ENCODE measurements at regions not wholly inside any gene's neighbourhood (a gene's known extent, or its start where the extent isn't known, plus 50 kb on each side); places are given as distances from the start of the nearest gene placed in this dataset.

- Histone ChIP-seq H3K36me3 (ENCODE audit: control insufficient read depth in 4 of 4, insufficient read depth in 4 of 4, low read length in 4 of 4) (no peaks in the 10 kb centered on the region), H3K9me3 (ENCODE audit: control insufficient read depth in 4 of 4, insufficient read depth in 3 of 4, low read length in 3 of 4) (peaks cover 0 to 6% (median 3%) of the 10 kb centered on the region in 4 donors), H3K4me3 (no peak overlapping the region), H3K4me1 (ENCODE audit: control insufficient read depth in 5 of 5, insufficient read depth in 5 of 5, low read length in 5 of 5) (no peaks in the 10 kb centered on the region), H3K27ac (ENCODE audit: low read depth in 1 of 2, low read length in 1 of 2) (peak overlapping the region in 1 of 2 donors; percentile 45), H3K27me3 (ENCODE audit: control insufficient read depth in 3 of 3, insufficient read depth in 3 of 3, low read length in 2 of 3) (no peaks in the 10 kb centered on the region), H3K9ac (ENCODE audit: insufficient read depth in 1 of 2, low read length in 2 of 2) (no peak overlapping the region)
- no peak for TF ChIP-seq CTCF (IDR thresholded peaks at IDR 0.05; ENCODE audit: control extremely low read depth, extremely low read depth)
- DNase-seq = no peak
- WGBS, 2 donors = 74 to 85% methylated on average over 5 of the region's 5 CpGs
- no peak for ATAC-seq (ENCODE audit: insufficient read depth, low FRiP score)
Measured at GRCh38 chr3:102125197-102125993, 276.1 kb downstream of the NFKBIZ start.

- Histone ChIP-seq H3K4me3 (no peak overlapping the region), H3K27me3 (ENCODE audit: control insufficient read depth in 3 of 3, insufficient read depth in 3 of 3, low read length in 2 of 3) (no peaks in the 10 kb centered on the region), H3K9ac (ENCODE audit: insufficient read depth in 1 of 2, low read length in 2 of 2) (no peak overlapping the region), H3K27ac (ENCODE audit: low read depth in 1 of 2, low read length in 1 of 2) (no peak overlapping the region), H3K36me3 (ENCODE audit: control insufficient read depth in 4 of 4, insufficient read depth in 4 of 4, low read length in 4 of 4) (no peaks in the 10 kb centered on the region), H3K9me3 (ENCODE audit: control insufficient read depth in 4 of 4, insufficient read depth in 3 of 4, low read length in 3 of 4) (peaks cover 0 to 6% (median 3%) of the 10 kb centered on the region in 4 donors), H3K4me1 (ENCODE audit: control insufficient read depth in 5 of 5, insufficient read depth in 5 of 5, low read length in 5 of 5) (no peaks in the 10 kb centered on the region)
- WGBS, 2 donors = 98 to 99% methylated on average over 1 of the region's 1 CpG
- ATAC-seq (ENCODE audit: insufficient read depth, low FRiP score) = no peak
- no peak for DNase-seq
- TF ChIP-seq CTCF (IDR thresholded peaks at IDR 0.05; ENCODE audit: control extremely low read depth, extremely low read depth) = no peak
Measured at GRCh38 chr3:102125994-102126368, 276.7 kb downstream of the NFKBIZ start.

GRCh38 chr3:102129760-102130608 lies 280.7 kb downstream of the NFKBIZ start:
- DNase-seq = no peak
- H3K27ac ChIP-seq (ENCODE audit: low read depth in 1 of 2, low read length in 1 of 2) = peak overlapping the region in 1 of 2 donors; percentile 74
- WGBS, 2 donors = 23 to 32% methylated on average over 3 of the region's 3 CpGs

More at GRCh38 chr3:102129760-102130608, 280.7 kb downstream of the NFKBIZ start:
- Histone ChIP-seq H3K4me3 (no peak overlapping the region), H3K4me1 (ENCODE audit: control insufficient read depth in 5 of 5, insufficient read depth in 5 of 5, low read length in 5 of 5) (no peaks in the 10 kb centered on the region), H3K9ac (ENCODE audit: insufficient read depth in 1 of 2, low read length in 2 of 2) (no peak overlapping the region), H3K9me3 (ENCODE audit: control insufficient read depth in 4 of 4, insufficient read depth in 3 of 4, low read length in 3 of 4) (no peaks in the 10 kb centered on the region), H3K27me3 (ENCODE audit: control insufficient read depth in 3 of 3, insufficient read depth in 3 of 3, low read length in 2 of 3) (no peaks in the 10 kb centered on the region), H3K36me3 (ENCODE audit: control insufficient read depth in 4 of 4, insufficient read depth in 4 of 4, low read length in 4 of 4) (no peaks in the 10 kb centered on the region)
- ATAC-seq (ENCODE audit: insufficient read depth, low FRiP score) = peak; percentile 89
- TF ChIP-seq CTCF (IDR thresholded peaks at IDR 0.05; ENCODE audit: control extremely low read depth, extremely low read depth) = no peak

All from lung (tissue), 11 donors.